ENCODE measurements at regions not wholly inside any gene's neighbourhood (a gene's known extent, or its start where the extent isn't known, plus 50 kb on each side); places are given as distances from the start of the nearest gene placed in this dataset.

DNA sequence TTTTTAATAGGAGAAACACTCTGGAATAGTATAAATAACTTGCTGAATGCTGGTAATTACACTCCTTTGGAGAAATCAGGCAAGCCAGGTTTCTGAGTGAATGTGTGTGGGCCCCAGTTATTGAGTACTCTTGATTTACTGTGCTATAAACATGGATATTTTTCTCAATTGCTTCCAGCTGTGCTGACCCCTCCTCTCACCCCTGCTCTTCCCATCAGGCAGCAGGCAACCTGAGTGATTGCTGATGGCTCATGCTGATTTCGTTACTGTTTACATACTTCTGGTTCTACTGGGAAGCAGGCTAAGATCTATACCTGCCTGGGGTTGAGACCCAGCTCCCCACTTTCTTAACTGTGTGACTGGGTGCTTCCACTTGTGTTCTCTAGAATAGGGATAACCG, 68.5 kb downstream of the DHCR7 start:
- TF ChIP-seq, protein P1, sequence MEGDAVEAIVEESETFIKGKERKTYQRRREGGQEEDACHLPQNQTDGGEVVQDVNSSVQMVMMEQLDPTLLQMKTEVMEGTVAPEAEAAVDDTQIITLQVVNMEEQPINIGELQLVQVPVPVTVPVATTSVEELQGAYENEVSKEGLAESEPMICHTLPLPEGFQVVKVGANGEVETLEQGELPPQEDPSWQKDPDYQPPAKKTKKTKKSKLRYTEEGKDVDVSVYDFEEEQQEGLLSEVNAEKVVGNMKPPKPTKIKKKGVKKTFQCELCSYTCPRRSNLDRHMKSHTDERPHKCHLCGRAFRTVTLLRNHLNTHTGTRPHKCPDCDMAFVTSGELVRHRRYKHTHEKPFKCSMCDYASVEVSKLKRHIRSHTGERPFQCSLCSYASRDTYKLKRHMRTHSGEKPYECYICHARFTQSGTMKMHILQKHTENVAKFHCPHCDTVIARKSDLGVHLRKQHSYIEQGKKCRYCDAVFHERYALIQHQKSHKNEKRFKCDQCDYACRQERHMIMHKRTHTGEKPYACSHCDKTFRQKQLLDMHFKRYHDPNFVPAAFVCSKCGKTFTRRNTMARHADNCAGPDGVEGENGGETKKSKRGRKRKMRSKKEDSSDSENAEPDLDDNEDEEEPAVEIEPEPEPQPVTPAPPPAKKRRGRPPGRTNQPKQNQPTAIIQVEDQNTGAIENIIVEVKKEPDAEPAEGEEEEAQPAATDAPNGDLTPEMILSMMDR (conservative IDR thresholded peaks at IDR 0.05; ENCODE audit: low read depth in 2 of 2): no peak
- TF ChIP-seq STAT1 (IDR thresholded peaks at IDR 0.05; ENCODE audit: unreplicated experiment) (no peak), EZH2 (IDR thresholded peaks at IDR 0.05; ENCODE audit: low read depth, unreplicated experiment) (no peak), CREB1 (CRISPR knock-in tag; IDR thresholded peaks at IDR 0.05; ENCODE audit: low read depth) (no peak), POLR2AphosphoS5 (IDR thresholded peaks at IDR 0.05; ENCODE audit: low read depth) (no peak)
- TF ChIP-seq, protein P2, sequence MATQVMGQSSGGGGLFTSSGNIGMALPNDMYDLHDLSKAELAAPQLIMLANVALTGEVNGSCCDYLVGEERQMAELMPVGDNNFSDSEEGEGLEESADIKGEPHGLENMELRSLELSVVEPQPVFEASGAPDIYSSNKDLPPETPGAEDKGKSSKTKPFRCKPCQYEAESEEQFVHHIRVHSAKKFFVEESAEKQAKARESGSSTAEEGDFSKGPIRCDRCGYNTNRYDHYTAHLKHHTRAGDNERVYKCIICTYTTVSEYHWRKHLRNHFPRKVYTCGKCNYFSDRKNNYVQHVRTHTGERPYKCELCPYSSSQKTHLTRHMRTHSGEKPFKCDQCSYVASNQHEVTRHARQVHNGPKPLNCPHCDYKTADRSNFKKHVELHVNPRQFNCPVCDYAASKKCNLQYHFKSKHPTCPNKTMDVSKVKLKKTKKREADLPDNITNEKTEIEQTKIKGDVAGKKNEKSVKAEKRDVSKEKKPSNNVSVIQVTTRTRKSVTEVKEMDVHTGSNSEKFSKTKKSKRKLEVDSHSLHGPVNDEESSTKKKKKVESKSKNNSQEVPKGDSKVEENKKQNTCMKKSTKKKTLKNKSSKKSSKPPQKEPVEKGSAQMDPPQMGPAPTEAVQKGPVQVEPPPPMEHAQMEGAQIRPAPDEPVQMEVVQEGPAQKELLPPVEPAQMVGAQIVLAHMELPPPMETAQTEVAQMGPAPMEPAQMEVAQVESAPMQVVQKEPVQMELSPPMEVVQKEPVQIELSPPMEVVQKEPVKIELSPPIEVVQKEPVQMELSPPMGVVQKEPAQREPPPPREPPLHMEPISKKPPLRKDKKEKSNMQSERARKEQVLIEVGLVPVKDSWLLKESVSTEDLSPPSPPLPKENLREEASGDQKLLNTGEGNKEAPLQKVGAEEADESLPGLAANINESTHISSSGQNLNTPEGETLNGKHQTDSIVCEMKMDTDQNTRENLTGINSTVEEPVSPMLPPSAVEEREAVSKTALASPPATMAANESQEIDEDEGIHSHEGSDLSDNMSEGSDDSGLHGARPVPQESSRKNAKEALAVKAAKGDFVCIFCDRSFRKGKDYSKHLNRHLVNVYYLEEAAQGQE (IDR thresholded peaks at IDR 0.05; ENCODE audit: unreplicated experiment): no peak

Measured in GM23338 (cell line).